H9 (cell line): ENCODE measurements at regions not wholly inside any gene's neighbourhood (a gene's known extent, or its start where the extent isn't known, plus 50 kb on each side); places are given as distances from the start of the nearest gene placed in this dataset.

Source experiments
- DNase-seq: peaks from one replicate; pipeline ENCODE4 v3.0.0-alpha.2; 2017
- H2AFZ ChIP-seq: one replicate; pipeline ENCODE4 v1.6.1; 2013; ENCODE audit warnings: mild to moderate bottlenecking, low read length, control low read depth, moderate library complexity
- H2AK5ac ChIP-seq: 2 replicates; pipeline ENCODE4 v1.6.1; 2013; ENCODE audit warnings: low read length, control low read depth, mixed read lengths; ENCODE audit not compliant: insufficient read length
- H2BK120ac ChIP-seq: one replicate; pipeline ENCODE4 v1.6.1; 2013; ENCODE audit warnings: low read depth, mild to moderate bottlenecking, low read length, control low read depth, inconsistent platforms; ENCODE audit not compliant: poor library complexity, severe bottlenecking
- H2BK12ac ChIP-seq: 2 replicates; pipeline ENCODE4 v1.6.1; 2013; ENCODE audit warnings: low read length, control low read depth, mixed read lengths, low read depth; ENCODE audit not compliant: insufficient read length
- H2BK15ac ChIP-seq: 2 replicates; pipeline ENCODE4 v1.6.1; 2013; ENCODE audit warnings: low read depth, low read length, control low read depth
- H2BK20ac ChIP-seq: one replicate; pipeline ENCODE4 v1.6.1; 2013; ENCODE audit warnings: low read depth, mild to moderate bottlenecking, low read length, control low read depth, inconsistent platforms; ENCODE audit not compliant: poor library complexity, severe bottlenecking
- H2BK5ac ChIP-seq: 2 replicates; pipeline ENCODE4 v1.6.1; 2013; ENCODE audit warnings: low read length, control low read depth, mixed read lengths; ENCODE audit not compliant: insufficient read length
- H3K14ac ChIP-seq: 2 replicates; pipeline ENCODE4 v1.6.1; 2013; ENCODE audit warnings: low read length, control low read depth; ENCODE audit not compliant: insufficient read depth
- H3K18ac ChIP-seq: 2 replicates; pipeline ENCODE4 v1.6.1; 2013; ENCODE audit warnings: low read depth, mild to moderate bottlenecking, mixed read lengths, low read length, control low read depth; ENCODE audit not compliant: insufficient read length
- H3K23ac ChIP-seq: 2 replicates; pipeline ENCODE4 v1.6.1; 2013; ENCODE audit warnings: low read length, control low read depth, mixed read lengths, low read depth; ENCODE audit not compliant: insufficient read length
- H3K23me2 ChIP-seq: 2 replicates; pipeline ENCODE4 v1.6.1; 2013; ENCODE audit warnings: low read depth, mild to moderate bottlenecking, mixed read lengths, low read length, control low read depth; ENCODE audit not compliant: insufficient read length, poor library complexity, severe bottlenecking
- H3K27ac ChIP-seq: 2 replicates; pipeline ENCODE4 v1.5.1; 2013; ENCODE audit warnings: low read length, control low read depth, mixed read lengths, low read depth; ENCODE audit not compliant: insufficient read length
- H3K27me3 ChIP-seq: 2 replicates; pipeline ENCODE4 v1.6.1; 2013; ENCODE audit warnings: low read length, control low read depth, inconsistent platforms; ENCODE audit not compliant: insufficient read depth
- H3K4ac ChIP-seq: 2 replicates; pipeline ENCODE4 v1.6.1; 2013; ENCODE audit warnings: low read depth, mild to moderate bottlenecking, control low read depth, inconsistent platforms, low read length, moderate library complexity
- H3K4me1 ChIP-seq: 2 replicates; pipeline ENCODE4 v1.6.1; 2013; ENCODE audit warnings: low read length, control low read depth, inconsistent platforms; ENCODE audit not compliant: insufficient read depth
- H3K4me2 ChIP-seq: 2 replicates; pipeline ENCODE4 v1.6.1; 2013; ENCODE audit warnings: low read length, control low read depth, mixed read lengths; ENCODE audit not compliant: insufficient read length, insufficient read depth
- H3K56ac ChIP-seq: 2 replicates; pipeline ENCODE4 v1.6.1; 2013; ENCODE audit warnings: low read depth, mild to moderate bottlenecking, mixed read lengths, low read length, control low read depth; ENCODE audit not compliant: insufficient read length
- H3K79me1 ChIP-seq: 2 replicates; pipeline ENCODE4 v1.6.1; 2013; ENCODE audit warnings: low read depth, mild to moderate bottlenecking, moderate library complexity, low read length, control low read depth, inconsistent platforms; ENCODE audit not compliant: insufficient read depth, poor library complexity, severe bottlenecking
- H3K79me2 ChIP-seq: 2 replicates; pipeline ENCODE4 v1.6.1; 2013; ENCODE audit warnings: low read length, control low read depth, inconsistent platforms; ENCODE audit not compliant: insufficient read depth
- H3K9ac ChIP-seq: 2 replicates; pipeline ENCODE4 v1.6.1; 2013; ENCODE audit warnings: low read length, control low read depth, mixed read lengths; ENCODE audit not compliant: insufficient read length; ENCODE audit errors: extremely low read depth
- H3K9me3 ChIP-seq: one replicate; pipeline ENCODE4 v1.6.1; 2013; ENCODE audit warnings: low read depth, low read length, inconsistent platforms; ENCODE audit not compliant: control insufficient read depth
- H3T11ph ChIP-seq: one replicate; pipeline ENCODE4 v1.6.1; 2013; ENCODE audit warnings: mild to moderate bottlenecking, low read length, control low read depth, inconsistent platforms
- H4K20me1 ChIP-seq: one replicate; pipeline ENCODE4 v1.6.1; 2013; ENCODE audit not compliant: control insufficient read depth, insufficient read length, insufficient read depth
- H4K5ac ChIP-seq: 2 replicates; pipeline ENCODE4 v1.6.1; 2013; ENCODE audit warnings: low read depth, mild to moderate bottlenecking, mixed read lengths, low read length, control low read depth; ENCODE audit not compliant: insufficient read length
- H4K8ac ChIP-seq: replicated peaks from 2 replicates; pipeline ENCODE4 v1.6.1; 2013; ENCODE audit warnings: low read length, control low read depth, mixed read lengths, low read depth; ENCODE audit not compliant: insufficient read length
- H4K91ac ChIP-seq: 2 replicates; pipeline ENCODE4 v1.6.1; 2013; ENCODE audit warnings: low read depth, mild to moderate bottlenecking, moderate library complexity, mixed read lengths, low read length, control low read depth; ENCODE audit not compliant: insufficient read length
- H3K27ac Mint-ChIP-seq, 3 experiments: 2 replicates in 2 of 3; 3 replicates in 1 of 3; pipeline ENCODE4 v1.8.0; 2020 to 2021; ENCODE audit warnings: mixed read lengths in 3 of 3, mild to moderate bottlenecking in 1 of 3, moderate library complexity in 1 of 3
- H3K27me3 Mint-ChIP-seq: 2 replicates; pipeline ENCODE4 v1.8.0; 2021; ENCODE audit warnings: low read depth, mild to moderate bottlenecking, moderate library complexity, mixed read lengths
- H3K36me3 Mint-ChIP-seq, 3 experiments: 2 replicates in 2 of 3; 3 replicates in 1 of 3; pipeline ENCODE4 v1.8.0; 2020 to 2021; ENCODE audit warnings: low read depth in 3 of 3, mixed read lengths in 3 of 3; ENCODE audit not compliant: insufficient read depth in 1 of 3
- H3K4me1 Mint-ChIP-seq, 2 experiments: 2 replicates each; pipeline ENCODE4 v1.8.0; 2020; ENCODE audit warnings: mixed read lengths in 2 of 2
- H3K4me3 Mint-ChIP-seq, 2 experiments: 2 replicates in 1 of 2; 3 replicates in 1 of 2; pipeline ENCODE4 v1.8.0; 2020 to 2021; ENCODE audit warnings: mild to moderate bottlenecking in 2 of 2, mixed read lengths in 2 of 2, moderate library complexity in 1 of 2
- H3K9me3 Mint-ChIP-seq, 2 experiments: 2 replicates in 1 of 2; 3 replicates in 1 of 2; pipeline ENCODE4 v1.8.0; 2020; ENCODE audit warnings: mild to moderate bottlenecking in 2 of 2, mixed read lengths in 2 of 2, moderate library complexity in 1 of 2
- CTCF ChIP-seq: fragments of 200-600 bp; sonication (generic); conservative IDR thresholded peaks from 3 replicates; pipeline ENCODE4 v1.8.0; 2021; ENCODE audit warnings: antibody characterized with exemption, mild to moderate bottlenecking
- WGBS: extraction: QIAGEN DNeasy Blood & Tissue Kit; methylation state at CpG from one replicate; pipeline ENCODE4 v1.1.7; 2013; ENCODE audit warnings: missing lambda C conversion rate, low lambda C conversion rate, mixed read lengths; ENCODE audit not compliant: insufficient read length; ENCODE audit errors: extremely low coverage; 5-methylcytosine and 5-hydroxymethylcytosine counted together

DNA sequence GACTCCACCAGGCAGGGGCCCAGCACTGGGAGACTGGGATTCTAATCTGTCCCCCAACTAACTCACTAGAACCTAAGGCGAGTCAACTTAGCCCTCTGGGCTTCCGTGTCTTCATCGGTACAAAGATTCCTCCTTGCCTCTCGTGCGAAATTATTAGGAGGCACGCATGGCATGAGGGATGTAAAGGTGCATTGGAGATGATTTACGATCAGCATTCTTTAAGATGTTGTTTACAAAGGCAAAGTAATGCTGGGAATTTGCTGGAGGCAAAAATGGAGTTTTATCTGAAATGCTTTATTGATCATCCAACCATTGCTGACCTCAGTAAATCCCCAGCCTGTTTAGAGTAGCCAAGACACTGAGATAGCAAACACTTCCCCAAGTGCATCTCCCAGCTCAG is 171.8 kb upstream of the KLHL29 start:
- Histone ChIP-seq H4K20me1 (no peaks in the 10 kb centered on the region), H2AFZ (no peak overlapping the region), H3T11ph (no peak overlapping the region), H3K14ac (peak overlapping the region; percentile 14; the same call in 1 of the 2 replicates), H4K5ac (no peak overlapping the region), H2AK5ac (no peak overlapping the region), H4K8ac (no peak overlapping the region), H2BK20ac (no peak overlapping the region), H3K9ac (no peak overlapping the region), H3K4me2 (no peak overlapping the region), H3K56ac (no peak overlapping the region), H2BK120ac (no peak overlapping the region), H3K27ac (no peak overlapping the region), H3K18ac (no peak overlapping the region), H3K27me3 (no peaks in the 10 kb centered on the region), H3K9me3 (no peaks in the 10 kb centered on the region), H4K91ac (no peak overlapping the region), H3K79me1 (no peaks in the 10 kb centered on the region), H2BK5ac (no peak overlapping the region), H2BK15ac (no peak overlapping the region), H3K23ac (no peak overlapping the region), H3K4me1 (0 out of 2 replicates have a peak, but pooled peaks cover 2% of the 10 kb centered on the region), H3K4ac (no peak overlapping the region), H3K79me2 (no peaks in the 10 kb centered on the region), H2BK12ac (no peak overlapping the region), H3K23me2 (no peaks in the 10 kb centered on the region)
- DNase-seq: no peak
- Mint-ChIP-seq H3K36me3 (no peaks in the 10 kb centered on the region; a peak in 1 of 7 replicates), H3K4me3 (no peak overlapping the region), H3K27me3 (peaks cover 4% of the 10 kb centered on the region; the same call in 1 of the 2 replicates), H3K4me1 (peaks cover 4% of the 10 kb centered on the region in 2 experiments), H3K9me3 (no peaks in the 10 kb centered on the region), H3K27ac (no peak overlapping the region; a peak in 1 of 7 replicates)
- no CpG with 5 or more reads among the region's 7 CpGs for WGBS
- TF ChIP-seq CTCF: no peak
